HepG2 (cell line): ENCODE measurements at regions not wholly inside any gene's neighbourhood (a gene's known extent, or its start where the extent isn't known, plus 50 kb on each side); places are given as distances from the start of the nearest gene placed in this dataset.

ENCODE experiments used
- ATAC-seq: fragments of 200-7000 bp; cut with Tn5 transposase; 3 replicates; pipeline ENCODE4 v1.9.1; 2020; ENCODE audit warnings: mild to moderate bottlenecking, moderate library complexity
- BruUV-seq: library from RNA; stranded (reverse); fragments of 400-500 nt; replicated peaks from 2 replicates; lab custom pipeline; 2021; lab: Mats Ljungman, UMichigan
- CTCF ChIA-PET: fragments of 300-600 bp; formaldehyde crosslinking; extraction: SDS; loops from one replicate; lab custom pipeline; 2021; ENCODE audit warnings: low total read pairs, inconsistent platforms, low intra/inter-chr PET ratio; lab: Yijun Ruan, JAX
- POLR2A ChIA-PET: fragments of 350-600 bp; sonication (Branson Sonifier 250); formaldehyde crosslinking; loops from one replicate; lab custom pipeline; 2020; ENCODE audit warnings: antibody characterized with exemption, inconsistent platforms; lab: Yijun Ruan, JAX
- DNase-seq: peaks from one replicate; pipeline ENCODE4 v3.0.0-alpha.2; 2015; ENCODE audit warnings: low spot score
- FAIRE-seq: peaks from 3 replicates; lab custom pipeline; 2011; peaks lifted over from hg19 to GRCh38; lab: Jason Lieb, UNC
- H2AFZ ChIP-seq: one replicate; pipeline ENCODE4 v1.6.1; 2011; ENCODE audit warnings: low read length, inconsistent platforms
- H3K27ac ChIP-seq: fragments of 300-600 bp; 3 replicates; pipeline ENCODE4 v1.8.0; 2011; ENCODE audit warnings: mixed run types, mild to moderate bottlenecking, mixed read lengths, low read length, inconsistent platforms; ENCODE audit not compliant: insufficient read depth; ENCODE audit errors: extremely low read length
- H3K27me3 ChIP-seq, 2 experiments: fragments of 200-600 bp in 1 of 2; 2 replicates in 1 of 2; 3 replicates in 1 of 2; pipeline versions ENCODE4 v1.6.0 to v1.8.0; 2011; ENCODE audit warnings: low read length in 2 of 2, mild to moderate bottlenecking in 2 of 2, moderate library complexity in 2 of 2, inconsistent platforms in 1 of 2; ENCODE audit not compliant: insufficient read depth in 2 of 2, control insufficient read depth in 1 of 2
- H3K36me3 ChIP-seq, 2 experiments: fragments of 200-600 bp in 1 of 2; replicated peaks in 1 of 2; 2 replicates in 1 of 2; 3 replicates in 1 of 2; pipeline versions ENCODE4 v1.5.1 to v1.8.0; 2011; ENCODE audit warnings: low read length in 2 of 2, inconsistent platforms in 1 of 2; ENCODE audit not compliant: insufficient read depth in 2 of 2, control insufficient read depth in 1 of 2
- H3K4me1 ChIP-seq: 2 replicates; pipeline ENCODE4 v1.5.1; 2012; ENCODE audit warnings: low read length, inconsistent platforms; ENCODE audit not compliant: insufficient read depth
- H3K4me2 ChIP-seq: 2 replicates; pipeline ENCODE4 v1.6.0; 2011; ENCODE audit warnings: low read depth, low read length, inconsistent platforms
- H3K4me3 ChIP-seq, 3 experiments: fragments of 200-600 bp in 1 of 3; sonication (generic), shearing (Covaris generic) in 1 of 3; replicated peaks in 1 of 3; 2 replicates each; pipeline ENCODE4 v1.5.1; 2011 to 2016; ENCODE audit warnings: low read length in 3 of 3, inconsistent platforms in 2 of 3, low read depth in 2 of 3, mild to moderate bottlenecking in 2 of 3, control low read depth in 1 of 3, mixed read lengths in 1 of 3; ENCODE audit not compliant: insufficient read depth in 1 of 3
- H3K79me2 ChIP-seq: one replicate; pipeline ENCODE4 v1.6.1; 2011; ENCODE audit warnings: low read length, inconsistent platforms; ENCODE audit not compliant: insufficient read depth
- H3K9ac ChIP-seq: 2 replicates; pipeline ENCODE4 v1.6.0; 2011; ENCODE audit warnings: mild to moderate bottlenecking, low read depth, low read length, inconsistent platforms; ENCODE audit not compliant: insufficient read depth
- H3K9me3 ChIP-seq: 2 replicates; pipeline ENCODE4 v1.5.1; 2012; ENCODE audit warnings: mild to moderate bottlenecking, low read length
- H4K20me1 ChIP-seq: 2 replicates; pipeline ENCODE4 v1.6.0; 2011; ENCODE audit warnings: inconsistent platforms, mild to moderate bottlenecking, low read length, moderate library complexity; ENCODE audit not compliant: insufficient read depth
- EED ChIP-seq: sonication (generic); formaldehyde crosslinking; IDR thresholded peaks from 2 replicates; pipeline ENCODE4 v1.5.0; 2020; ENCODE audit warnings: mild to moderate bottlenecking, missing genetic modification reagents
- IRF2 ChIP-seq: IDR thresholded peaks from 2 replicates; pipeline ENCODE4 v1.6.1; 2018; ENCODE audit warnings: missing genetic modification reagents, missing compliant biosample characterization
- LCORL ChIP-seq, 2 experiments: fragments of 450-650 bp in 1 of 2; sonication (generic) in 1 of 2; formaldehyde crosslinking in 1 of 2; IDR thresholded peaks; 2 replicates each; pipeline versions ENCODE4 v1.5.0 to v1.6.1; 2017 to 2020; ENCODE audit warnings: antibody characterized with exemption in 1 of 2, missing genetic modification reagents in 1 of 2
- NR0B2 ChIP-seq: sonication (generic); formaldehyde crosslinking; IDR thresholded peaks from 2 replicates; pipeline ENCODE4 v1.4.0; 2020; ENCODE audit warnings: mild to moderate bottlenecking, missing genetic modification reagents
- RBFOX2 ChIP-seq: fragments of 200-400 bp; formaldehyde crosslinking; IDR thresholded peaks from 2 replicates; pipeline ENCODE4 v1.6.1; 2017; ENCODE audit warnings: low read depth, mild to moderate bottlenecking, low read length
- SOX13 ChIP-seq, 3 experiments: fragments of 450-650 bp in 1 of 3; sonication (generic) in 1 of 3; formaldehyde crosslinking in 1 of 3; IDR thresholded peaks in 2 of 3; conservative IDR thresholded peaks in 1 of 3; 2 replicates each; pipeline versions ENCODE4 v1.5.0 to v1.6.1; 2016 to 2020; ENCODE audit warnings: antibody characterized with exemption in 1 of 3, mild to moderate bottlenecking in 1 of 3, missing compliant biosample characterization in 1 of 3, missing genetic modification reagents in 1 of 3, moderate library complexity in 1 of 3
- ZFAT ChIP-seq: sonication (generic); formaldehyde crosslinking; conservative IDR thresholded peaks from 2 replicates; pipeline ENCODE4 v1.8.1; 2023; ENCODE audit warnings: missing genetic modification reagents, inconsistent platforms
- ZNF350 ChIP-seq: sonication (generic); formaldehyde crosslinking; IDR thresholded peaks from 2 replicates; pipeline ENCODE4 v1.4.0; 2020; ENCODE audit warnings: mild to moderate bottlenecking, low read depth, missing genetic modification reagents, borderline replicate concordance
- ZNF589 ChIP-seq: sonication (generic); formaldehyde crosslinking; conservative IDR thresholded peaks from 2 replicates; pipeline ENCODE4 v1.8.0; 2022; ENCODE audit warnings: mild to moderate bottlenecking, moderate library complexity, missing genetic modification reagents
- ZNF616 ChIP-seq: sonication (generic); formaldehyde crosslinking; IDR thresholded peaks from 2 replicates; pipeline ENCODE4 v1.5.0; 2020; ENCODE audit warnings: low read depth, mild to moderate bottlenecking, missing genetic modification reagents
- WGBS: methylation state at CpG from one replicate; pipeline ENCODE4 v1.1.6; 2017; ENCODE audit warnings: low lambda C conversion rate; 5-methylcytosine and 5-hydroxymethylcytosine counted together
- in situ Hi-C: cut with HindIII; loops from 2 replicates; pipeline ENCODE4 v1.10.0; 2017; ENCODE audit warnings: low pct_unique_long_range_greater_than_20kb; ENCODE audit not compliant: extremely low pct_ligation_motif_present
- intact Hi-C: fragments of 100-400 bp; cut with micrococcal nuclease; formaldehyde crosslinking; loops from one replicate; pipeline ENCODE4 v1.10.0; 2022; ENCODE audit not compliant: unreplicated experiment
- TF ChIP-seq, protein P1 (sequence below): sonication (generic); formaldehyde crosslinking; IDR thresholded peaks from 2 replicates; pipeline ENCODE4 v1.5.1; 2020; ENCODE audit warnings: mild to moderate bottlenecking, missing genetic modification reagents, borderline replicate concordance

- no peak overlapping the region for H3K9ac ChIP-seq
- peaks cover 12 to 53% of the 10 kb centered on the region in 2 experiments for H3K27me3 ChIP-seq
- no peak overlapping the region for H3K27ac ChIP-seq
- in situ Hi-C loops (loop anchor here (5.0 kb wide), 1 partner anchor 205 kb away; the partner anchor contains the start of gene GPC1), intact Hi-C loops (loop anchor here (2.0 to 10.0 kb wide), 2 partner anchors 18 to 112 kb away; no protein-coding TSS in a partner anchor)
- DNase-seq (no peak), ATAC-seq (peak; percentile 10; the same call in 1 of the 3 replicates), FAIRE-seq (no peak)
- H3K4me1 ChIP-seq = peaks cover 11% of the 10 kb centered on the region; the same call in 1 of the 2 replicates
- H3K9me3 ChIP-seq = peaks cover 8% of the 10 kb centered on the region
- CTCF ChIA-PET = interaction anchor here (2.4 to 2.5 kb wide), 2 partner anchors 198 to 205 kb away, joined by 8 to 84 read pairs; no protein-coding TSS in a partner anchor
- H4K20me1 ChIP-seq = peaks cover 5% of the 10 kb centered on the region; the same call in 1 of the 2 replicates
- POLR2A ChIA-PET = interaction anchor here (2.7 kb wide), 1 partner anchor 24 kb away, joined by 23 read pairs; no protein-coding TSS in a partner anchor
- no peaks in the 10 kb centered on the region for H3K36me3 ChIP-seq
- 45% methylated on average over 17 of the region's 22 CpGs for WGBS
- H3K4me3 ChIP-seq = peak overlapping the region in 1 of 3 experiments; percentile 64; a peak in 1 of 6 replicates
- H2AFZ ChIP-seq = no peak overlapping the region
- BruUV-seq = no TSS peak
- TF ChIP-seq, protein P1, sequence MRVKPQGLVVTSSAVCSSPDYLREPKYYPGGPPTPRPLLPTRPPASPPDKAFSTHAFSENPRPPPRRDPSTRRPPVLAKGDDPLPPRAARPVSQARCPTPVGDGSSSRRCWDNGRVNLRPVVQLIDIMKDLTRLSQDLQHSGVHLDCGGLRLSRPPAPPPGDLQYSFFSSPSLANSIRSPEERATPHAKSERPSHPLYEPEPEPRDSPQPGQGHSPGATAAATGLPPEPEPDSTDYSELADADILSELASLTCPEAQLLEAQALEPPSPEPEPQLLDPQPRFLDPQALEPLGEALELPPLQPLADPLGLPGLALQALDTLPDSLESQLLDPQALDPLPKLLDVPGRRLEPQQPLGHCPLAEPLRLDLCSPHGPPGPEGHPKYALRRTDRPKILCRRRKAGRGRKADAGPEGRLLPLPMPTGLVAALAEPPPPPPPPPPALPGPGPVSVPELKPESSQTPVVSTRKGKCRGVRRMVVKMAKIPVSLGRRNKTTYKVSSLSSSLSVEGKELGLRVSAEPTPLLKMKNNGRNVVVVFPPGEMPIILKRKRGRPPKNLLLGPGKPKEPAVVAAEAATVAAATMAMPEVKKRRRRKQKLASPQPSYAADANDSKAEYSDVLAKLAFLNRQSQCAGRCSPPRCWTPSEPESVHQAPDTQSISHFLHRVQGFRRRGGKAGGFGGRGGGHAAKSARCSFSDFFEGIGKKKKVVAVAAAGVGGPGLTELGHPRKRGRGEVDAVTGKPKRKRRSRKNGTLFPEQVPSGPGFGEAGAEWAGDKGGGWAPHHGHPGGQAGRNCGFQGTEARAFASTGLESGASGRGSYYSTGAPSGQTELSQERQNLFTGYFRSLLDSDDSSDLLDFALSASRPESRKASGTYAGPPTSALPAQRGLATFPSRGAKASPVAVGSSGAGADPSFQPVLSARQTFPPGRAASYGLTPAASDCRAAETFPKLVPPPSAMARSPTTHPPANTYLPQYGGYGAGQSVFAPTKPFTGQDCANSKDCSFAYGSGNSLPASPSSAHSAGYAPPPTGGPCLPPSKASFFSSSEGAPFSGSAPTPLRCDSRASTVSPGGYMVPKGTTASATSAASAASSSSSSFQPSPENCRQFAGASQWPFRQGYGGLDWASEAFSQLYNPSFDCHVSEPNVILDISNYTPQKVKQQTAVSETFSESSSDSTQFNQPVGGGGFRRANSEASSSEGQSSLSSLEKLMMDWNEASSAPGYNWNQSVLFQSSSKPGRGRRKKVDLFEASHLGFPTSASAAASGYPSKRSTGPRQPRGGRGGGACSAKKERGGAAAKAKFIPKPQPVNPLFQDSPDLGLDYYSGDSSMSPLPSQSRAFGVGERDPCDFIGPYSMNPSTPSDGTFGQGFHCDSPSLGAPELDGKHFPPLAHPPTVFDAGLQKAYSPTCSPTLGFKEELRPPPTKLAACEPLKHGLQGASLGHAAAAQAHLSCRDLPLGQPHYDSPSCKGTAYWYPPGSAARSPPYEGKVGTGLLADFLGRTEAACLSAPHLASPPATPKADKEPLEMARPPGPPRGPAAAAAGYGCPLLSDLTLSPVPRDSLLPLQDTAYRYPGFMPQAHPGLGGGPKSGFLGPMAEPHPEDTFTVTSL (CRISPR knock-in tag) = 0 out of 2 replicates have a peak, but pooled peaks have one; percentile 6
- TF ChIP-seq ZNF589 (CRISPR knock-in tag) (no peak), ZNF350 (CRISPR knock-in tag) (no peak), IRF2 (CRISPR knock-in tag) (no peak), SOX13 (IDR thresholded peaks at IDR 0.05) (no peak), SOX13 (CRISPR knock-in tag; conservative IDR thresholded peaks at IDR 0.05 in 1 of 2, IDR thresholded peaks at IDR 0.05 in 1 of 2) (no peak), NR0B2 (CRISPR knock-in tag) (0 out of 2 replicates have a peak, but pooled peaks have one; percentile 39), ZNF616 (no peak), ZFAT (CRISPR knock-in tag) (no peak), LCORL (IDR thresholded peaks at IDR 0.05) (no peak), LCORL (CRISPR knock-in tag; IDR thresholded peaks at IDR 0.05) (no peak), EED (CRISPR knock-in tag) (0 out of 2 replicates have a peak, but pooled peaks have one; percentile 59), RBFOX2 (no peak)
- TF ChIP-seq, all 625 proteins: peak for 3
- H3K79me2 ChIP-seq = no peaks in the 10 kb centered on the region
- peak overlapping the region; percentile 70 for H3K4me2 ChIP-seq
These were observed 91.9 kb upstream of the OTOS start for GRCh38 chr2:240232264-240232915.
